22Rv1 (cell line): ENCODE measurements at regions not wholly inside any gene's neighbourhood (a gene's known extent, or its start where the extent isn't known, plus 50 kb on each side); places are given as distances from the start of the nearest gene placed in this dataset.

Source experiments
- H3K27ac ChIP-seq: fragments of 450-650 bp; 2 replicates; pipeline ENCODE4 v1.5.1; 2017
- ZFX ChIP-seq: fragments of 450-650 bp; IDR thresholded peaks from 2 replicates; pipeline ENCODE4 v1.6.1; 2017; ENCODE audit warnings: antibody characterized with exemption, borderline replicate concordance
- TF ChIP-seq, protein P1 (sequence below): fragments of 450-650 bp; IDR thresholded peaks from 2 replicates; pipeline ENCODE4 v1.5.1; 2017; ENCODE audit warnings: mild to moderate bottlenecking

DNA sequence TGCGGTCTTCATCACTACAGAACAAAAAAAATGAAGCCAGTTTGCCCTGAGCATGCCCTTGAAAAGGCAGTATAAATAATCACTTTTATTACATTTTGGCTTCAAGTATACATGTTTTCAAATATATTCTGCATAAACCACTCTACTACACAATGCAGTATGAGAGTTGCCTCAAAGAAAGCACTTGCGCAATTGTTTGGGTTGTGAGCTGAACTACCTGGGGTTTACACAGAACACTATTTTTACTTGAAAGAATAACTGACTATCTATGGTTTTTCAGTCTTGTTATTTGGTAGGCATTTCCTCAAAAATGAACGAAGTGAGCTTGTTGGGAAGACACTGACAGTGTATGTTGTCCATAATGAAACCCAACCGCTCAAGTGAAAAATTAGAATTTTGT lies 264.4 kb upstream of the KLF12 start:
- H3K27ac ChIP-seq = no peak overlapping the region
- TF ChIP-seq ZFX = no peak
- TF ChIP-seq, protein P1, sequence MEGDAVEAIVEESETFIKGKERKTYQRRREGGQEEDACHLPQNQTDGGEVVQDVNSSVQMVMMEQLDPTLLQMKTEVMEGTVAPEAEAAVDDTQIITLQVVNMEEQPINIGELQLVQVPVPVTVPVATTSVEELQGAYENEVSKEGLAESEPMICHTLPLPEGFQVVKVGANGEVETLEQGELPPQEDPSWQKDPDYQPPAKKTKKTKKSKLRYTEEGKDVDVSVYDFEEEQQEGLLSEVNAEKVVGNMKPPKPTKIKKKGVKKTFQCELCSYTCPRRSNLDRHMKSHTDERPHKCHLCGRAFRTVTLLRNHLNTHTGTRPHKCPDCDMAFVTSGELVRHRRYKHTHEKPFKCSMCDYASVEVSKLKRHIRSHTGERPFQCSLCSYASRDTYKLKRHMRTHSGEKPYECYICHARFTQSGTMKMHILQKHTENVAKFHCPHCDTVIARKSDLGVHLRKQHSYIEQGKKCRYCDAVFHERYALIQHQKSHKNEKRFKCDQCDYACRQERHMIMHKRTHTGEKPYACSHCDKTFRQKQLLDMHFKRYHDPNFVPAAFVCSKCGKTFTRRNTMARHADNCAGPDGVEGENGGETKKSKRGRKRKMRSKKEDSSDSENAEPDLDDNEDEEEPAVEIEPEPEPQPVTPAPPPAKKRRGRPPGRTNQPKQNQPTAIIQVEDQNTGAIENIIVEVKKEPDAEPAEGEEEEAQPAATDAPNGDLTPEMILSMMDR = no peak

DNA sequence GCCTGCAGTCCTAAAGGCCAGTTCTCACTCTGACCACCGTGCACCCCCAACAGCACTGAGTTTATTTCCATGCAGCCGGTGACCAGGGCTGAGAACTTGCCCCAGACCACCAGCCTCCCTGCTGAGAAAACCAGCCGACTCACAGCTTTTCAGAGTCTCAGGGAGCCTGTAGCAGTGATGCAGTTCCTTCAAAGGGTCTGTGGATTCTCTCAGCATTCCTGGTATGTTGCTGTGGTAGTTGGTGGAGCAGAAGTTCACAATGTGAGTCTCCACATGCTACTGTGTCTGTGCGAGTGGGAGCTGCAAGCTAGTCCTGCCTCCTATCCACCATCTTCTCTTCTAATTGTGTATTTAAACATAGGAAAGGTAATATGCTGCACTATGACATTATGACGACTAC lies 254.9 kb upstream of the KLF12 start:
- H3K27ac ChIP-seq = no peak overlapping the region
- TF ChIP-seq ZFX = no peak
- TF ChIP-seq, protein P1 = no peak

DNA sequence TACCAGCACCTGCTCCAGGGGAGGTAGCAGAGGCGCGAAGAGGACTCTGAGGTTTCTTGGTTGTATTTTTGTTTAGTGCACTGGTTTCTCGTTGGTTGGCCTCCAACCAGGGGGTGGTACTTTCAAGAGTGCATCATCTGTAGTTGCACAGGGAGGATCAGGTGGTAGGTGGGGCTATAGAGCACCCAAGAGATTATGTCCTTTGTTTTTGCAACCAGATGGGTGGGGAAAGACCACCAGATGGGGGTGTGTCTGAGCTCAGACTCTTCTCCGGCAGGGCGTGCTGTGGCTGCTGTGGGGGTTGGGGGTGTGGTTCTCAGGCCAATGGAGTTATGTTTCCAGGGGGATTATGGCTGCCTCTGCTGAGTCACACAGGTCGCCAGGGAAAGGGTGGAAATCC lies 254.4 kb upstream of the KLF12 start:
- TF ChIP-seq ZFX = no peak
- H3K27ac ChIP-seq = no peak overlapping the region

DNA sequence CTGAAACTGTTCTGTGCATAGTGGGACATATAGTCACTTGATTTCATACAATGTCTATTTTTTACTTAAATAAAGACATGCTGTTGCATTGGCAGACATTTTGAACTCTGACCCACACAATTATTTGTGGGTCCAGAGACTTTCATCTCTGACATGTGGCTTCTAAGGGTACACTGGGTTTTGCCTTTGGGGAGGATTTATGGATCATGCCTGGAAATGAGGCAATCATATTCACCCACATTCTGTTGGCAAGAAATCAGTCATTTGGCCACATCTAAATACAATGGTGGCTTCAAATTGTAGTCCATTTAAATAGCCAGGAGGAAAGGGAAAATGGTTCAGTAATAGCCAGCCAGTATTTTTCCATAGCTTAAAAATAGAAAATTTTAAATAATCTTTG lies 238.3 kb upstream of the KLF12 start:
- TF ChIP-seq, protein P1 = no peak
- H3K27ac ChIP-seq = no peak overlapping the region

DNA sequence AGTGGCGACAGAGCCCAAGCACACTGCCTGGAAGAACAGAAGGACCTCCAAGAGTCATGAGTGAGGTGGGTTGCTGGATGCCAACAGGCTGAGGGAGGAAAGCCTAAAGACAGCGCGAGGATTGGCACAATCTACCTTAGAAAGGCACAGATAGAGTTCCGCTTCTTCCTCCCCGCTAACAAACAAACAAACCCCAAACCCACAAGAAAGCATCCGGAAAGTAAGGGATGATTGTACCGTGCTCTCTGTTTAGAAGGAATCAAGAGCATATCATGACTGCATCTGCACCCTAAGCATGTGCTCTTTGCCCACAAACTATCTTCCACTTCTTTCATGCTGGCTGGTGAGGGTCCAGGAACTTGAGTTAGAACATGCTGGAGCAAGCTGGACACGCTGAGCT lies 233.0 kb upstream of the KLF12 start:
- no peak overlapping the region for H3K27ac ChIP-seq
- TF ChIP-seq ZFX = no peak
- TF ChIP-seq, protein P1 = no peak

DNA sequence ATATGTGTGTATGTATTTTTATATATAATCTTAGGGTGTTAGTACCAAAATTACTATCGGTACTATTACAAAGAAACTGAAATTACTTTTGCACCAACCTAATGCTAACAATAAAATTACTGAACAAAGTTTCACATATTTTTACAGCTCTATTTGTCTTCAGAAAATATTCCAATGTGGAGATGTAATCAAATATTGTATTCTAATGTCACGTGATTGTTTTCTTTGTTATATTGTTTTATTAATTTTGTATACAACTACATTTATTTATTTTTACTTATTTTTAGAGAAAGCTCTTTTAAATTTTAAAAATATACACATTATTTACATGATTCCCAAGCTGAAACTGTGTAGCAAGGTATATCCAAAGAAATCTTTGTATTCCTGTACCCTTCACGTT lies 227.1 kb upstream of the KLF12 start:
- TF ChIP-seq, protein P1 = no peak
- TF ChIP-seq ZFX = no peak
- no peak overlapping the region for H3K27ac ChIP-seq

DNA sequence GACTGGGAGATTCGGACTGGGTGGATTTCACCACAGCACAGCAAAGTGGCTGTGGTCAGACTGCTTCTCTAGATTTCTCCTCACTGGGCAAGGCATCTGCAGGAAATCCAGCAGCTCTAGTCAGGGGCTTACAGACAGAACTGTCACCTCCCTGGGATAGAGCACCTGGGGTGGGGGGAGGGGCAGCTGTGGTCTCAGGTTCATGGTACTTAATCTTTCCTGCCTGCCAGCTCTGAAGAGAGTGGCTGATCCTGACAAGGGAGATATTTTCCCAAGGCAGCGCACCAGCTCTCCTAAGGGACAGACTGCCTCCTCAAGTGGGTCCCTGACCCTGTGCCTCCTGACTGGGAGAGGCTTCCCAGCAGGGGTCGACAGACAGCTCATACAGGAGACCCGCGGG lies 212.8 kb upstream of the KLF12 start:
- H3K27ac ChIP-seq = no peak overlapping the region
- TF ChIP-seq ZFX = no peak
- TF ChIP-seq, protein P1 = no peak

DNA sequence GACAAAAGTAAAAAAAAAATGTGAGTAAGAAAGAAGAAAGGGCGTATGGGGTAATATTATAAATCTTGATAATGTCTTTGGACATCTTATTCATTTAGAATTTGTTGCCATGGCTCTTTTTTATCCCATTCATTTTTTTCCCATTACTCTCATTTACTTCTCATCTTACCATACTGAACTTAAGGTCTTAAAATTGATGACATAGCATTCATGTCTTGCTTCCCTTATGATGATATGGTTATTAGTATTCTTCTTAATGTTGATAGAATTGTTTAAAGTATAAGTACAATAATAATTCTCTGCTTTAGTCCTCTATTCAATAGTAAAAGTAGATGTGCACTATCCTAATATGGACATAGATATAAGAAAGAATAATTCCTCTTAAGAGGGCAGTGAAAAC lies 204.1 kb upstream of the KLF12 start:
- H3K27ac ChIP-seq = no peak overlapping the region
- no peak for TF ChIP-seq ZFX
- TF ChIP-seq, protein P1 = no peak
